SU-DHL-6 (cell line): ENCODE measurements at regions not wholly inside any gene's neighbourhood (a gene's known extent, or its start where the extent isn't known, plus 50 kb on each side); places are given as distances from the start of the nearest gene placed in this dataset.

Experiments used
- H2AFZ ChIP-seq: fragments of 200-600 bp; sonication (generic); 2 replicates; pipeline ENCODE4 v1.6.1; 2014; ENCODE audit warnings: low read depth, mild to moderate bottlenecking, moderate library complexity, mixed read lengths, antibody characterized with exemption, low read length; ENCODE audit not compliant: severe bottlenecking
- H3F3A ChIP-seq: fragments of 200-600 bp; shearing (Covaris generic); 2 replicates; pipeline ENCODE4 v1.6.0; 2016; ENCODE audit warnings: antibody characterized with exemption, mild to moderate bottlenecking; ENCODE audit not compliant: insufficient read depth
- H3K27ac ChIP-seq: fragments of 200-600 bp; sonication (generic); 2 replicates; pipeline ENCODE4 v1.5.1; 2016; ENCODE audit warnings: low read depth, mild to moderate bottlenecking, low read length, moderate library complexity, mixed read lengths
- H3K27me3 ChIP-seq: fragments of 200-600 bp; sonication (generic), shearing (Covaris generic); 2 replicates; pipeline ENCODE4 v1.6.0; 2014; ENCODE audit warnings: mild to moderate bottlenecking, low read length
- H3K36me3 ChIP-seq: fragments of 200-600 bp; sonication (generic); 2 replicates; pipeline ENCODE4 v1.6.1; 2014; ENCODE audit warnings: mild to moderate bottlenecking, low read length, mixed read lengths
- H3K4me2 ChIP-seq: fragments of 300-600, 200-600 bp; shearing (Covaris generic), sonication (generic); 2 replicates; pipeline ENCODE4 v1.6.0; 2014; ENCODE audit warnings: low read length, low read depth, mild to moderate bottlenecking; ENCODE audit not compliant: poor library complexity, severe bottlenecking
- H3K4me3 ChIP-seq: fragments of 200-600 bp; sonication (generic); 2 replicates; pipeline ENCODE4 v1.5.1; 2014; ENCODE audit warnings: antibody characterized with exemption, low read length, mild to moderate bottlenecking, mixed read lengths; ENCODE audit not compliant: insufficient read depth, poor library complexity, severe bottlenecking
- H3K79me2 ChIP-seq: fragments of 200-600 bp; sonication (generic); 2 replicates; pipeline ENCODE4 v1.6.1; 2014; ENCODE audit warnings: mild to moderate bottlenecking, low read length, moderate library complexity; ENCODE audit not compliant: insufficient read depth
- H3K9ac ChIP-seq: fragments of 200-600 bp; sonication (generic); 2 replicates; pipeline ENCODE4 v1.7.0; 2014; ENCODE audit warnings: mild to moderate bottlenecking, low read length
- H3K9me2 ChIP-seq: fragments of 200-600 bp; sonication (generic); replicated peaks from 2 replicates; pipeline ENCODE4 v1.6.1; 2014; ENCODE audit warnings: low read length; ENCODE audit not compliant: insufficient read depth
- H3K9me3 ChIP-seq: fragments of 200-600 bp; sonication (generic); 2 replicates; pipeline ENCODE4 v1.6.1; 2014; ENCODE audit warnings: low read length, mixed read lengths; ENCODE audit not compliant: insufficient read depth
- H4K20me1 ChIP-seq: fragments of 200-600 bp; sonication (generic); 2 replicates; pipeline ENCODE4 v1.6.1; 2014; ENCODE audit warnings: low read depth, mild to moderate bottlenecking, antibody characterized with exemption, low read length, moderate library complexity, mixed read lengths
- CTCF ChIP-seq: fragments of 200-600 bp; sonication (generic); IDR thresholded peaks from one replicate; pipeline ENCODE4 v1.5.1; 2017; ENCODE audit warnings: antibody characterized with exemption, mild to moderate bottlenecking, low read length, moderate library complexity; ENCODE audit not compliant: insufficient read depth, poor library complexity, severe bottlenecking
- EZH2phosphoT487 ChIP-seq: fragments of 200-600 bp; sonication (generic), shearing (Covaris generic); conservative IDR thresholded peaks from 2 replicates; pipeline ENCODE4 v1.6.1; 2018; ENCODE audit warnings: mild to moderate bottlenecking, antibody characterized with exemption, low read length, moderate library complexity, mixed read lengths

GRCh38 chr16:65781855-65782254 is 584.6 kb upstream of the CDH5 start:
- no peaks in the 10 kb centered on the region for H3K27me3 ChIP-seq
- no peak for TF ChIP-seq EZH2phosphoT487
- TF ChIP-seq CTCF: no peak
- H4K20me1 ChIP-seq: no peaks in the 10 kb centered on the region
- H3K4me2 ChIP-seq: no peak overlapping the region
- no peaks in the 10 kb centered on the region for H3K79me2 ChIP-seq
- no peak overlapping the region for H3K4me3 ChIP-seq
- H3K36me3 ChIP-seq: no peaks in the 10 kb centered on the region
- H3K27ac ChIP-seq: no peak overlapping the region
- no peak overlapping the region for H3K9ac ChIP-seq
- no peaks in the 10 kb centered on the region for H3F3A ChIP-seq
- no peaks in the 10 kb centered on the region for H3K9me3 ChIP-seq
- H3K9me2 ChIP-seq: no peaks in the 10 kb centered on the region
- no peak overlapping the region for H2AFZ ChIP-seq

GRCh38 chr16:65781363-65781762 is 585.1 kb upstream of the CDH5 start:
- Histone ChIP-seq H3K27me3 (no peaks in the 10 kb centered on the region), H3K9me2 (no peaks in the 10 kb centered on the region), H3K4me2 (no peak overlapping the region), H2AFZ (no peak overlapping the region), H3K9ac (no peak overlapping the region), H3K79me2 (no peaks in the 10 kb centered on the region), H3K4me3 (no peak overlapping the region), H3K9me3 (no peaks in the 10 kb centered on the region), H3K27ac (no peak overlapping the region), H3F3A (no peaks in the 10 kb centered on the region), H4K20me1 (no peaks in the 10 kb centered on the region), H3K36me3 (no peaks in the 10 kb centered on the region)
- TF ChIP-seq EZH2phosphoT487: no peak
- TF ChIP-seq CTCF: no peak

GRCh38 chr16:65779201-65779600 is 587.3 kb upstream of the CDH5 start:
- no peaks in the 10 kb centered on the region for H3K9me3 ChIP-seq
- H4K20me1 ChIP-seq: no peaks in the 10 kb centered on the region
- H3K4me2 ChIP-seq: no peak overlapping the region
- no peak overlapping the region for H3K9ac ChIP-seq
- H3K36me3 ChIP-seq: no peaks in the 10 kb centered on the region
- H3K9me2 ChIP-seq: no peaks in the 10 kb centered on the region
- TF ChIP-seq CTCF: no peak
- TF ChIP-seq EZH2phosphoT487: no peak
- H3K27me3 ChIP-seq: no peaks in the 10 kb centered on the region
- no peak overlapping the region for H3K4me3 ChIP-seq
- H3K79me2 ChIP-seq: no peaks in the 10 kb centered on the region
- no peaks in the 10 kb centered on the region for H3F3A ChIP-seq
- H2AFZ ChIP-seq: no peak overlapping the region
- H3K27ac ChIP-seq: no peak overlapping the region
